ENCODE measurements at regions not wholly inside any gene's neighbourhood (a gene's known extent, or its start where the extent isn't known, plus 50 kb on each side); places are given as distances from the start of the nearest gene placed in this dataset.

DNA sequence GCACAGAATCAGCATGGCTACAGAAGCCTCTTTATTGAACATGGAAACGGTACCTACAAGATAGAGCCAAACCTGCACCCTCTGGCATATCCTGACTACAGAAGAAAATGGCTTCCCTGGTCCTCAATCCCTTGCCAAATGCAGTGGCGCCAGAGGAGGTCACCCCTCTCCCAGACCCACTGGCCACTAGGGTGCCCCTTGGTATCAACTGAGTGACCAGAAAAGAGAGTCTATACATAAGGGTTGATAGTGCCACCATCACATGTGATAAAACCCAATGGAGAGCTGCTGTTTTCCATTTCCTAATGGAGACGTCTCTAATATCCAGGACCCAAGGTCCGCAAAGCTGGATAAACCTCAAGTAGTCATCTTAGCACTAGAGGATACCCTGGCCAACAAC is 52.7 kb upstream of the ALK start:
- no peak overlapping the region for H3K4me3 ChIP-seq (ENCODE audit: control insufficient read depth, low read depth, low read length)
- TF ChIP-seq, protein P1, sequence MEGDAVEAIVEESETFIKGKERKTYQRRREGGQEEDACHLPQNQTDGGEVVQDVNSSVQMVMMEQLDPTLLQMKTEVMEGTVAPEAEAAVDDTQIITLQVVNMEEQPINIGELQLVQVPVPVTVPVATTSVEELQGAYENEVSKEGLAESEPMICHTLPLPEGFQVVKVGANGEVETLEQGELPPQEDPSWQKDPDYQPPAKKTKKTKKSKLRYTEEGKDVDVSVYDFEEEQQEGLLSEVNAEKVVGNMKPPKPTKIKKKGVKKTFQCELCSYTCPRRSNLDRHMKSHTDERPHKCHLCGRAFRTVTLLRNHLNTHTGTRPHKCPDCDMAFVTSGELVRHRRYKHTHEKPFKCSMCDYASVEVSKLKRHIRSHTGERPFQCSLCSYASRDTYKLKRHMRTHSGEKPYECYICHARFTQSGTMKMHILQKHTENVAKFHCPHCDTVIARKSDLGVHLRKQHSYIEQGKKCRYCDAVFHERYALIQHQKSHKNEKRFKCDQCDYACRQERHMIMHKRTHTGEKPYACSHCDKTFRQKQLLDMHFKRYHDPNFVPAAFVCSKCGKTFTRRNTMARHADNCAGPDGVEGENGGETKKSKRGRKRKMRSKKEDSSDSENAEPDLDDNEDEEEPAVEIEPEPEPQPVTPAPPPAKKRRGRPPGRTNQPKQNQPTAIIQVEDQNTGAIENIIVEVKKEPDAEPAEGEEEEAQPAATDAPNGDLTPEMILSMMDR (IDR thresholded peaks at IDR 0.05; ENCODE audit: control insufficient read depth, insufficient read depth, low read depth, low read length, missing control alignments): no peak
- no peak for DNase-seq (ENCODE audit: low read depth)

DNA sequence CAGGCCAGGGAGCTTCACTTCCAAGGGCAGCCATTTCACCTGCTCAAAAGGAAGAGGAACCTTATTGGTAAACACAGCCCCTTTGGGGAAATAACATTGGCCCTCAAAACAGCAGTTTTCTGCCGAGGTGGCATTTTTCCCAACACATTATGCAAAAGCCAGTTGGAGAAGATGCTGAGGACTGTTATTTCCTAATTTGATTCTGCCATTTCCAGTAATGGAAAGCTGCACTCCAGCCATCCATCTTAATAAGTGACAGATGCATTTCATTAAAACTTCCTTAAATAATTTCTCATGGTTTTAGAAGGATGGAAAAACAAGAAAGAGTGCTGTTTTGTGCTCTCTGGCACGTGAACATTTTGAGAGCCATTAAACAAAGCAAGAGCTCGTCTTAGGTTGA is 55.9 kb upstream of the ALK start:
- TF ChIP-seq, protein P1 (IDR thresholded peaks at IDR 0.05; ENCODE audit: control insufficient read depth, insufficient read depth, low read depth, low read length, missing control alignments): no peak
- DNase-seq (ENCODE audit: low read depth): no peak
- H3K4me3 ChIP-seq (ENCODE audit: control insufficient read depth, low read depth, low read length): no peak overlapping the region

DNA sequence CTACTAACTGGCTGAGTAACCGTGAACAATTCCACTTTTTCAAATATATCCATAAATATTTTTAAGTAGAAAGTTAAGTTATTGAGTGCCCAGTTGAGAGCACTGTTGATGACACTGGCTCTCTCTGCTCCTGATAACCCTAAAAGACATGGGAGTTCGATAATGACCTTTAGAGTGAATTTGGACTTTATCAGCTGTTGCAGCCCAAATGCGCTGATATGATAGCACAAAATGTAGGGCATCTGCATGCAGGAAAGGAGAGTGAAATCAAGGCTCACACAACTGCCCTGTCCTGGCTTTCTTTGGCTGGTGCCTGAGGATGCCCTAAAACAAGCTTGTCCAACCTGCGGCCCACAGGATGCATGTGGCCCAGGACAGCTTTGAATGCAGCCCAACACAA is 60.0 kb upstream of the ALK start:
- TF ChIP-seq, protein P1 (IDR thresholded peaks at IDR 0.05; ENCODE audit: control insufficient read depth, insufficient read depth, low read depth, low read length, missing control alignments): no peak
- H3K4me3 ChIP-seq (ENCODE audit: control insufficient read depth, low read depth, low read length): no peak overlapping the region
- DNase-seq (ENCODE audit: low read depth): no peak

DNA sequence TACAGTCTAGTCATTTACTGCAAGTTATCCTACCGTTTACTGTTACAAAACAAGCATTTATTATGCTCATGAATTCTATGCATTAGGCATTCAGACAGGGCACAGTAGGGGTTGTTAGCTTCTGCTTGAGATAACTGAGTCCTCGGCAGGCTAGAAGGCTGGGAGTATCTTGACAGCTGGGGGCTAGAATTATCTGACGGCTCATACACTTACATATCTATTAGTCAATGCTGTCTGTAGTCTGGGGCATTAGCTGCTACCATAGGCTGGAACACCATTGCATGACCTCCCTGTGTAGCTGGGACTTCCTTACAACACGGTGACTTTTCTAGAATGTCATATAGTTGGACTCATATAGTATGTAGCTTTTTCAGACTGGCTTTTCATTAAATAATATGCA is 61.9 kb upstream of the ALK start:
- TF ChIP-seq, protein P1 (IDR thresholded peaks at IDR 0.05; ENCODE audit: control insufficient read depth, insufficient read depth, low read depth, low read length, missing control alignments): no peak
- no peak for DNase-seq (ENCODE audit: low read depth)
- no peak overlapping the region for H3K4me3 ChIP-seq (ENCODE audit: control insufficient read depth, low read depth, low read length)

DNA sequence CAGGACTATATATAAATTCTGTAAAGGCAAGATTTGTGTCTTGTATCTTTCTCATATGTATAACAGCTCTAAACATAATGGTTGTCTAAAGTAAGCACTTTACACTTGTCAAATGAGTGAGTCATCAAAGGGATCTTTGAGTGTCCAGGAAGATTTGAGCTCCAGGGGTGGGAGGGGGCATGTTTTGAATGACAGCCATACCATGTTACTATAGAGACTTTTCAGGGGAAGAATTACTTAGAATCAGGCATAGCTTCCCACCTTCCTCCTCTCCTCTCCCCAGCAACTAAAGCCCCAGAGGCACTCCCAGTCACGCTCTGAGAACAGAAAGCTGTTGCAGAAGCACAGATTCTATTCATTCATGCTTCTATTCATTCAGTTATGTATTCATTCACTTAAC is 65.8 kb upstream of the ALK start:
- TF ChIP-seq, protein P1 (IDR thresholded peaks at IDR 0.05; ENCODE audit: control insufficient read depth, insufficient read depth, low read depth, low read length, missing control alignments): no peak
- no peak overlapping the region for H3K4me3 ChIP-seq (ENCODE audit: control insufficient read depth, low read depth, low read length)
- no peak for DNase-seq (ENCODE audit: low read depth)

DNA sequence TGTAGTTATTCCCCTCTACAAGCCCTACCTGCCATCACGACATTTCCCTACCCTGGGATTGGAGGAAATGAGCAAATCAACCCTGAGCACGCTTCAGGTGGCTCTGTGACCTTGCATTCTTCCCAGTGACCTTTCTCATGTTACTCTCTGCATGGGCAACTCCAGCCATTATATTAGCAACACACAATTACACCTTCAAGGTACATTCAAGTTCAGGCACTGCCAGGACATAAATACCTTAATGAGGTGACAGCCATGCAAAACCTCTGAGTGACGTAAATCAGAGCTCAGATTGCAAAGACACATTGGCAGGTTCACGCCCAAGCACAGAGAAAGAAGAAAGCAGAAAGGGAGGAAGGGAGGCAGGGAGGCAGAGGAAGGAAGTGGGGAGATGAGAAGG is 68.7 kb upstream of the ALK start:
- TF ChIP-seq, protein P1 (IDR thresholded peaks at IDR 0.05; ENCODE audit: control insufficient read depth, insufficient read depth, low read depth, low read length, missing control alignments): no peak
- no peak overlapping the region for H3K4me3 ChIP-seq (ENCODE audit: control insufficient read depth, low read depth, low read length)
- DNase-seq (ENCODE audit: low read depth): no peak

DNA sequence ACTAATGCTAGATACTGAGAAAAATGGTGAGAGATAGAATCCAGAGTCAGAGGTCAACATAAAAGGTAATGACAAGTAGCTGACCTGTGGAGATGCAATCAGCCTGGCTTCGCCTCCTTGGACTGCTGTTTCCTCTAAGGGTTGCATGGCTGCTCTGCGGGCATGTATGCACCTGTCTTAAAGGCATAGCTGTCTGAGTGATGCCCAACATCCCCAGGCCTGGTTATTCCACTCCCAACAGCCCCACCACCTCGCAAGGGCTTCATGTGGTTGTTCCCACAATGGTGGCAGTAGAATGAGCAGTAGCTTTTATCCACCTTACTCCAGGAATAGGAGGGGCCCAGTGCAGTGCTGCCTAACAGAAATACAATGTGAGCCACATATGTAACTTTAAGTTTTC is 69.7 kb upstream of the ALK start:
- TF ChIP-seq, protein P1 (IDR thresholded peaks at IDR 0.05; ENCODE audit: control insufficient read depth, insufficient read depth, low read depth, low read length, missing control alignments): no peak
- no peak overlapping the region for H3K4me3 ChIP-seq (ENCODE audit: control insufficient read depth, low read depth, low read length)
- no peak for DNase-seq (ENCODE audit: low read depth)

Data from AG09309 (cell line).